ENCODE measurements at regions not wholly inside any gene's neighbourhood (a gene's known extent, or its start where the extent isn't known, plus 50 kb on each side); places are given as distances from the start of the nearest gene placed in this dataset.

- intact Hi-C loops (cut with micrococcal nuclease) (no loop called here), dilution Hi-C loops (cut with MboI; ENCODE audit: extremely low pct_ligation_motif_present, low sequenced_read_pairs) (no loop called here)
- no peak overlapping the region for H3K9ac ChIP-seq (replicated peaks; ENCODE audit: extremely low read depth, insufficient read depth, low read length)
- FAIRE-seq (no peak), DNase-seq (ENCODE audit: low read depth, low spot score) (no peak)
- H3K4me1 ChIP-seq (ENCODE audit: control insufficient read depth, extremely low read depth, insufficient read depth, low read length), result no peaks in the 10 kb centered on the region
- BruUV-seq (replicated peaks), result no TSS peak
- no peaks in the 10 kb centered on the region for H3K9me1 ChIP-seq (replicated peaks; ENCODE audit: control insufficient read depth, extremely low read depth, insufficient read depth, low read length)
- no peak overlapping the region for H3K4me2 ChIP-seq (ENCODE audit: insufficient read depth, low read length)
- H4K20me1 ChIP-seq (replicated peaks; ENCODE audit: control insufficient read depth, extremely low read depth, insufficient read depth, low read length), result no peaks in the 10 kb centered on the region
- TF ChIP-seq GATA2 (IDR thresholded peaks at IDR 0.05; ENCODE audit: insufficient read depth, insufficient read length, low read depth, low read length) (no peak), FOS (IDR thresholded peaks at IDR 0.05; ENCODE audit: borderline replicate concordance, insufficient read depth, low read length) (no peak), EZH2 (IDR thresholded peaks at IDR 0.05; ENCODE audit: borderline replicate concordance, low read depth, low read length, severe bottlenecking) (no peak), POLR2A (IDR thresholded peaks at IDR 0.05; ENCODE audit: low read depth, low read length) (no peak), MYC (IDR thresholded peaks at IDR 0.05; ENCODE audit: low read depth, low read length) (no peak), JUN (IDR thresholded peaks at IDR 0.05; ENCODE audit: borderline replicate concordance, insufficient read depth, insufficient read length, low read depth) (no peak)
- TF ChIP-seq, protein P1, sequence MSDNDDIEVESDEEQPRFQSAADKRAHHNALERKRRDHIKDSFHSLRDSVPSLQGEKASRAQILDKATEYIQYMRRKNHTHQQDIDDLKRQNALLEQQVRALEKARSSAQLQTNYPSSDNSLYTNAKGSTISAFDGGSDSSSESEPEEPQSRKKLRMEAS (IDR thresholded peaks at IDR 0.05; ENCODE audit: insufficient read depth, insufficient read length), result no peak
- H3K27me3 ChIP-seq (ENCODE audit: control insufficient read depth in 2 of 2, insufficient read depth in 2 of 2, low read length in 2 of 2), result peaks cover 0 to 6% of the 10 kb centered on the region in 2 experiments
- no peaks in the 10 kb centered on the region for H3K36me3 ChIP-seq (ENCODE audit: control insufficient read depth in 2 of 2, extremely low read depth in 1 of 2, insufficient read depth in 2 of 2, low read length in 2 of 2)
- no peak overlapping the region for H3K4me3 ChIP-seq (replicated peaks in 1 of 3; ENCODE audit: insufficient read depth in 1 of 3, low read depth in 1 of 3, low read length in 3 of 3)
- POLR2A ChIA-PET, result no interaction called here
- H2AFZ ChIP-seq (ENCODE audit: low read depth, low read length), result no peak overlapping the region
- CTCF ChIA-PET, result interaction anchor here (0.5 to 1.7 kb wide), 3 partner anchors 9 to 449 kb away, joined by 3 to 6 read pairs (median 4); no protein-coding TSS in a partner anchor
- H3K27ac ChIP-seq (ENCODE audit: insufficient read depth, low read depth, low read length), result no peak overlapping the region
- H3K79me2 ChIP-seq (ENCODE audit: control insufficient read depth, insufficient read depth, low read length), result no peaks in the 10 kb centered on the region
- H3K9me3 ChIP-seq (replicated peaks; ENCODE audit: control insufficient read depth, insufficient read depth, low read length), result no peaks in the 10 kb centered on the region
Observed at GRCh38 chr2:191749181-191749540, 71.2 kb downstream of the NABP1 start.

DNA sequence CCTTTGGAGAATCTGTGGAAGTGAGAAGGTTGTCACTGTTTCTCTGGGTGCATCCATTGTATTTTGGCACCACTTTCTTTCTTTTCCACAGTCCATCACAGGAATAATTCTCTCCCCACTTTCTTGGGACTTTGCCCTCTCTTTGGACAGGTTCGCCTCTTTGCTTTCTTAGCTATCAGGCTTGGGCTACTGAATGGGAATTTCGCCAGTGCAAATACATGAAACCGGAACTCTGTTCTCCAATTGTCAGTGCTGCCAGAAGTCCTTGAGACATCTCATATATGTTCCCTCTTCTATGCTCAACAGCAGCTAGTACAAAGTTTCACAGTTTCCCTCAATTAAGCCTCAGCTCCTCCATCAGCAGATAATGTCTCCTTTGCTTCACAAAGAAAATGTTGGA is 76.2 kb downstream of the NABP1 start:
- TF ChIP-seq GATA2 (IDR thresholded peaks at IDR 0.05; ENCODE audit: insufficient read depth, insufficient read length, low read depth, low read length), result no peak
- TF ChIP-seq, protein P1 (IDR thresholded peaks at IDR 0.05; ENCODE audit: insufficient read depth, insufficient read length), result no peak
- TF ChIP-seq, protein P2, sequence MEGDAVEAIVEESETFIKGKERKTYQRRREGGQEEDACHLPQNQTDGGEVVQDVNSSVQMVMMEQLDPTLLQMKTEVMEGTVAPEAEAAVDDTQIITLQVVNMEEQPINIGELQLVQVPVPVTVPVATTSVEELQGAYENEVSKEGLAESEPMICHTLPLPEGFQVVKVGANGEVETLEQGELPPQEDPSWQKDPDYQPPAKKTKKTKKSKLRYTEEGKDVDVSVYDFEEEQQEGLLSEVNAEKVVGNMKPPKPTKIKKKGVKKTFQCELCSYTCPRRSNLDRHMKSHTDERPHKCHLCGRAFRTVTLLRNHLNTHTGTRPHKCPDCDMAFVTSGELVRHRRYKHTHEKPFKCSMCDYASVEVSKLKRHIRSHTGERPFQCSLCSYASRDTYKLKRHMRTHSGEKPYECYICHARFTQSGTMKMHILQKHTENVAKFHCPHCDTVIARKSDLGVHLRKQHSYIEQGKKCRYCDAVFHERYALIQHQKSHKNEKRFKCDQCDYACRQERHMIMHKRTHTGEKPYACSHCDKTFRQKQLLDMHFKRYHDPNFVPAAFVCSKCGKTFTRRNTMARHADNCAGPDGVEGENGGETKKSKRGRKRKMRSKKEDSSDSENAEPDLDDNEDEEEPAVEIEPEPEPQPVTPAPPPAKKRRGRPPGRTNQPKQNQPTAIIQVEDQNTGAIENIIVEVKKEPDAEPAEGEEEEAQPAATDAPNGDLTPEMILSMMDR (IDR thresholded peaks at IDR 0.05; ENCODE audit: extremely low read depth in 1 of 2, insufficient read depth in 1 of 2, low read depth in 1 of 2, low read length in 2 of 2), result no peak
- TF ChIP-seq MYC (IDR thresholded peaks at IDR 0.05; ENCODE audit: low read depth, low read length), result no peak
- TF ChIP-seq EZH2 (IDR thresholded peaks at IDR 0.05; ENCODE audit: borderline replicate concordance, low read depth, low read length, severe bottlenecking), result no peak
- TF ChIP-seq FOS (IDR thresholded peaks at IDR 0.05; ENCODE audit: borderline replicate concordance, insufficient read depth, low read length), result no peak
- TF ChIP-seq POLR2AphosphoS5 (IDR thresholded peaks at IDR 0.05; ENCODE audit: insufficient read depth, low read depth, low read length), result no peak
- TF ChIP-seq JUN (IDR thresholded peaks at IDR 0.05; ENCODE audit: borderline replicate concordance, insufficient read depth, insufficient read length, low read depth), result no peak
- no peak for TF ChIP-seq POLR2A (IDR thresholded peaks at IDR 0.05; ENCODE audit: low read depth, low read length)
- no TSS peak for BruUV-seq (replicated peaks)
- CTCF ChIA-PET, result interaction anchor here (1.1 kb wide), 1 partner anchor 187 kb away, joined by 3 read pairs; no protein-coding TSS in a partner anchor

More for the DNA sequence above, 76.2 kb downstream of the NABP1 start:
- H3K9me1 ChIP-seq (replicated peaks; ENCODE audit: control insufficient read depth, extremely low read depth, insufficient read depth, low read length), result no peaks in the 10 kb centered on the region
- no peak for FAIRE-seq
- no peak overlapping the region for H3K9ac ChIP-seq (replicated peaks; ENCODE audit: extremely low read depth, insufficient read depth, low read length)
- no peak for DNase-seq (ENCODE audit: low read depth, low spot score)
- H3K79me2 ChIP-seq (ENCODE audit: control insufficient read depth, insufficient read depth, low read length), result no peaks in the 10 kb centered on the region
- H3K4me3 ChIP-seq (replicated peaks in 1 of 3; ENCODE audit: insufficient read depth in 1 of 3, low read depth in 1 of 3, low read length in 3 of 3), result no peak overlapping the region
- no peak overlapping the region for H2AFZ ChIP-seq (ENCODE audit: low read depth, low read length)
- no peaks in the 10 kb centered on the region for H4K20me1 ChIP-seq (replicated peaks; ENCODE audit: control insufficient read depth, extremely low read depth, insufficient read depth, low read length)
- H3K27me3 ChIP-seq (ENCODE audit: control insufficient read depth in 2 of 2, insufficient read depth in 2 of 2, low read length in 2 of 2), result peaks cover 10 to 14% of the 10 kb centered on the region in 2 experiments
- no peaks in the 10 kb centered on the region for H3K4me1 ChIP-seq (ENCODE audit: control insufficient read depth, extremely low read depth, insufficient read depth, low read length)
- POLR2A ChIA-PET, result no interaction called here
- H3K27ac ChIP-seq (ENCODE audit: insufficient read depth, low read depth, low read length), result no peak overlapping the region
- dilution Hi-C loops (cut with MboI; ENCODE audit: extremely low pct_ligation_motif_present, low sequenced_read_pairs) (no loop called here), intact Hi-C loops (cut with micrococcal nuclease) (no loop called here)
- no peaks in the 10 kb centered on the region for H3K36me3 ChIP-seq (ENCODE audit: control insufficient read depth in 2 of 2, extremely low read depth in 1 of 2, insufficient read depth in 2 of 2, low read length in 2 of 2)
- H3K9me3 ChIP-seq (replicated peaks; ENCODE audit: control insufficient read depth, insufficient read depth, low read length), result no peaks in the 10 kb centered on the region
- H3K4me2 ChIP-seq (ENCODE audit: insufficient read depth, low read length), result no peak overlapping the region
